GM12892 (cell line): ENCODE measurements at regions not wholly inside any gene's neighbourhood (a gene's known extent, or its start where the extent isn't known, plus 50 kb on each side); places are given as distances from the start of the nearest gene placed in this dataset.

Experiments
- POLR2A ChIP-seq: IDR thresholded peaks from 2 replicates; pipeline ENCODE4 v1.6.1; 2011; ENCODE audit warnings: low read depth, low read length, control low read depth
- POLR2AphosphoS5 ChIP-seq: IDR thresholded peaks from 2 replicates; pipeline ENCODE4 v1.6.1; 2011; ENCODE audit warnings: low read depth, low read length, control low read depth
- TAF1 ChIP-seq: IDR thresholded peaks from 2 replicates; pipeline ENCODE4 v1.6.1; 2011; ENCODE audit warnings: low read depth, mild to moderate bottlenecking, control low read depth, low read length, borderline replicate concordance

DNA sequence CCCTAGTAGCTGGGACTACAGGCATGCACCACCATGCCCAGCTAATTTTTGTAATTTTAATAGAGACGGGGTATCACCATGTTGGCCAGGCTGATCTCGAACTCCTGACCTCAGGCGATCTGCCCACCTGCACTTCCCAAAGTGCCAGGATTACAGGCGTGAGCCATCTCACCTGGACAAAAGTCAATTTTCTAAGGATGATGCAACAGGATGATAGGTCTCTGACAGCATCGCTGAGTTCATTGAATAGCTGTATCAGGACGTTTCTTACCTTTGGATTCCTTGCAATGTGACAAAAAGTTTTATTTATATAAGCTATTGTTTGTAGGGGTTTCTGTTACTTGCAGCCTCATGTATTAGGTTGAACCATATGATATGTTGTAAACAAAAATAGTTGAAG lies 55.5 kb upstream of the PCED1B start:
- TF ChIP-seq POLR2A (no peak), POLR2AphosphoS5 (no peak), TAF1 (no peak)
